ENCODE measurements at regions not wholly inside any gene's neighbourhood (a gene's known extent, or its start where the extent isn't known, plus 50 kb on each side); places are given as distances from the start of the nearest gene placed in this dataset.
"Not testable (repeated sequence)": the region's sequence is repeated elsewhere in the genome, so short reads cannot be mapped to it uniquely, and the experiment has no call there.

DNA sequence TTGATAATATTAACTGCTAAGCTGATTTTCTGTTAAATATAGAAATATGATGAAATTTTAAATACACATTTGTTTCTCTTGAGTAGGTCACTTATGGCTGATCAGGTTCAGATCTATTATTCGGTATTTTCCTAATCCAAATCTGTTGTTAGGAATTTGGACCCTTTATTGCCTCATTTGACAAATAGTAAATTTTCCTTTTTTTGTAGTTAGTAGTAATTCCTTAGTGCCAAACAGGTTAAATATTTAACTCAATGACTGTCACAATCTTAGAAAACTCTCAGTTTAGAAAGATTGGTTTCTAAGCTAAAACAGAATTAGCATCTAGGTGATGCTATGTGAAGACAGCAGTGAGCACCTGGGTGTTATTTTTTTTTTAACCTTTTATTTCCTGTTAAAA lies 1598.9 kb downstream of the KHDRBS2 start:
- H3K27ac ChIP-seq = no peak overlapping the region
- DNase-seq (ENCODE audit: low read depth, low spot score) = no peak

DNA sequence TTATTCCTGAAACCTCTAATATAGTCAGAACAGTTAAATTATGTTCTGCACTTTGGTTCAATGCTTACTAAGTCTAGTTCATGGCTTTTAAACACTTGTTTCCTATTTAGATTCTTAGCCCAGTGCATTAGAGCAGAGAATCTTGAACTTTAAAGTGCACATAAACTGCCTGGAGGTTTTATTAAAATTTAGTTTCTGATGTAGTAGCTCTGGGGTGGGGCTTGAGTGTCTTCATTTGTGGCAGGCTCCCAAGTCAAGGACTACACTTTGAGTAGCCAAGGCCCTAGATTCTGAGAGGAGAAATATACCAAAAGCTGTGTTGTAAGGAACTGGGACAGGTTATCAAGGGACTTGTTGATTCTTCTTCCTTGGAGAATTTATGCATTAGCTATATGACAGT lies 1604.2 kb downstream of the KHDRBS2 start:
- H3K27ac ChIP-seq = no peak overlapping the region
- DNase-seq (ENCODE audit: low read depth, low spot score) = no peak

DNA sequence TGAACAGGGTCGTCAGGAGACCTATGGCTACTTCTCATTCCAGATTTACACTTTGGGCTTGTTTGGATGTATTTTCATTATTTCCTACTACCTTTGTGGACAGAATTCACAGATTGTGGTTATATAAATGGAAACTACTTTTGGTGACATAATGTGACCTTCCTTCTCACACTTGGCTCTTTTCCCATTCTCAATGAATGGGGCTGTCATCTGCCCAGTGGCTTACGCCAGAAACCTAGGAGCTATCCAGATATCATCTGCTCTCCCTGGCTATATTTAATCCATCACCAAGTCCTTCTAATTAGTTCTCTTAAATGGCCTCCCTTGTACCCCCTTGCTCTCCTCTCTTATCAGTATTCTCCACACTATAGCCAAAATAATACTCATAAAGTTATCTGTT lies 1606.8 kb downstream of the KHDRBS2 start:
- no peak for DNase-seq (ENCODE audit: low read depth, low spot score)

DNA sequence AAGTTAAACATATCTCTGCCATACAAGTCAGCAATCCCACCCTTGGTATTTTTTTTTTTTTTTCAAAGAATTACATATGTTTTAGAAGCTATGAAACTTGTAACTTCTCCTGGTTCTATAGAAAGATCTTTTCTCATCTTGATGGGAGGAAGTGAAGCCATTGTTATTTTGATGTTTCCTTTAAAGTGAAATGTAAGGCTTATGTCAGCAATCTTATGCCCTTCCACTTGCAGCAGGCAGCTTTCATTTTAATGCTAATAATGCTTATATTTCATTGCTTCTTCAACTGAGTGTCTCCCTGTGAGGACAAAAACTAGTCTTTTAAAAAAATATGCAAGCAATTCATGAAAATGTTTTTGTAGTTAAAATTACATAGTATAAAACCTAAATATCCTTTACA lies 1614.7 kb downstream of the KHDRBS2 start:
- no peak for DNase-seq (ENCODE audit: low read depth, low spot score)
- no peak overlapping the region for H3K27ac ChIP-seq

More for the DNA sequence above, 1606.8 kb downstream of the KHDRBS2 start:
- H3K27ac ChIP-seq = no peak overlapping the region

DNA sequence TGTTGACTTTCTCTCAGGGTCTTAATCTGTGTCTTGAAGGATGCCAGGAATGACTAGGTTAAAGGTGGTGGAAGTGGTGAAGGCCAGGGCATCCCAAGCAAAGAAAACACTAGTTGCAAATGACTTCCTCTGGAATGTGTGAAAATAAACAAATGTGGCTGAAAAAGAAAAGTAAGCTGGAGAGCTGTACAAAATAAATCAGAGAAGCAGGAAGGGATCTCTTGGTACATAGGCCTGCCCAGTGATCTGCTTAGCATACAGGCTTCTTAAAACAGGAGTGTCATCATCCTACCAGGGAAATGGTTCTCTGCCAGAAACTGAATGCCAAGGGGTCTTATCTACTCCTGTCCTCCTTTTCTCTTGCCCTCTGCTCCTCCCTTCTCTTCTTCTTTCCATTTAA lies 1616.0 kb downstream of the KHDRBS2 start:
- DNase-seq (ENCODE audit: low read depth, low spot score) = no peak
- H3K27ac ChIP-seq = no peak overlapping the region

DNA sequence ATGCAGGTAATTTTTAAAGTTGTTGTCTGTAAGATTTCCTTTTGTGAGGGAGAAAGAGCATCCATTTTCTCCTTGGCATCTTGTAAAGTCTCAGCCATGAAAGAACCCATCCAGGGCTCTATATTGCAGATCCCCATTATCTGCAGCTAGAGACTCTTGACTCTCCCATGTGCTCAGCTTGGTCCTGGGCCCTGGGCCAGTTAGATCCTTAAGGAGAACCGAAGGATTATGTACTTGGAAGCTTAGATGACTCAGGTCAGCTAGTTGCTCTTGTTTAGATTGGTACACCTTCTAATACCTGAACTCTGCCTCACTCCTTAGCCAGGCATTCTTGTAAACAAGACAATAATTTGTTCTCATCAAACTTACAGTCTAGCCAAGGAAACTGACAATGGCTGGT lies 1617.6 kb downstream of the KHDRBS2 start:
- DNase-seq (ENCODE audit: low read depth, low spot score) = no peak

DNA sequence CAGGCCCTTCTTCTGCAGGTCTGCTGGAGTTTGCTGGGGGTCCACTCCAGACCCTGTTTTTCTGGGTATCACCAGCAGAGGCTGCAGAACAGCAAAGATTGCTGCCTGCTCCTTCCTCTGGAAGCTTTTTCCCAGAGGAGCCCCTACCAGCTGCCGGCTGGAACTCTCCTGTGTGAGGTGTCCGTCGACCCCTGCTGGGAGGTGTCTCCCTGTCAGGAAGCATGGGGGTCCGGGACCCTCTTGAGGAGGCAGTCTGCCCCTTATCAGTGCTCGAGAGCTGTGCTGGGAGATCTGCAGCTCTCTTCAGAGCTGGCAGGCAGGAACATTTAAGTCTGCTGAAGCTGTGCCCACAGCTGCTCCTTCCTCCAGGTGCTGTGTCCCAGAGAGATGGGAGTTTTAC lies 1622.8 kb downstream of the KHDRBS2 start:
- H3K27ac ChIP-seq; DNase-seq (ENCODE audit: low read depth, low spot score): not testable (repeated sequence)

More for the DNA sequence above, 1617.6 kb downstream of the KHDRBS2 start:
- H3K27ac ChIP-seq = no peak overlapping the region

DNA sequence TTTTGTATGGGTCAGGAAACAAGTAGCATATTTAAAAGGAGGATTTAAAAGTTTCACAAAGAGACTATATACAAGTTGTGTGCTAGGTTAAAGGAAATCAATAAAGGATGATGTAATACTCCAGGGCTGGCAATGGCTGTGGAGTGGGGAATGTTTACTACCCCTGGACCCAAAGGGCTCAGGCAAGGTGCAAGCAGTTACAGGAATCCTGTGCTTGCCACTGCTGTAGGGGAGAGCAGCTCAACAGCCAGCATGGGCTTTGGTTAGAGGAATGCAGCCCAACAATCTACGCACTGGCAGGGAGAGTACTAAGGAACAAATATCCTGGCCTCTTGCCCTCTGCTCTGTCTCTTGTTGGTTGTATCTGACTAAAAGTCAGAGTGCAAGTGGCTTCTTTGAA lies 1642.2 kb downstream of the KHDRBS2 start:
- H3K27ac ChIP-seq = no peak overlapping the region
- DNase-seq (ENCODE audit: low read depth, low spot score) = no peak

DNA sequence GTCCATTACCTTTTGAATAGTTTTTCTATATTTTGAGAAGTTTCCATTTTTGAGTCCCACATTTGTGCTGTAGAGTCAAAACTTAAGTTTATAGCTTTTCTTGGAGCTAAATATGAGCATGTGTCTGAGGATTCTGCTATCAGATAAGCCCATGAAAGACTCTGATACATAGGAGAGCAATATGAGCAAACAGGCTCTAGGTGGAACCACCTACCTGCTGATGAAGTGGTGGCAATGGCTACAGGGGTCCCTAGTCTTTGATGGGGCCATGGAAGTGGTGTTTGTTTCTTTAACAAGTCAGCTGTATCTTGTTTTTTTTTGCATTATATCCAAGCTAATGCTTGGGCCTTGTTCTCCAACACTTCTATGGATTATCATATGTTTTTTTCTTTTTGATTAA lies 1646.8 kb downstream of the KHDRBS2 start:
- not testable (repeated sequence) for DNase-seq (ENCODE audit: low read depth, low spot score); H3K27ac ChIP-seq
